A673 (cell line): ENCODE measurements at regions not wholly inside any gene's neighbourhood (a gene's known extent, or its start where the extent isn't known, plus 50 kb on each side); places are given as distances from the start of the nearest gene placed in this dataset.

Experiments used
- BruUV-seq: library from RNA; stranded (reverse); fragments of 400-500 nt; replicated peaks from 2 replicates; lab custom pipeline; 2021; lab: Mats Ljungman, UMichigan
- CTCF ChIA-PET: fragments of 300-600 bp; sonication (Branson Sonifier 250); formaldehyde crosslinking; loops from one replicate; lab custom pipeline; 2022; ENCODE audit warnings: antibody characterized with exemption; lab: Charles Lee
- POLR2A ChIA-PET: fragments of 300-600 bp; sonication (Branson Sonifier 250); formaldehyde crosslinking; loops from one replicate; lab custom pipeline; 2022; ENCODE audit warnings: antibody characterized with exemption; ENCODE audit not compliant: low non-redundant PET; lab: Charles Lee
- DNase-seq: peaks from one replicate; pipeline ENCODE4 v3.0.0-alpha.2; 2015; ENCODE audit warnings: low spot score
- H3K27ac ChIP-seq: fragments of 200-600 bp; sonication (generic); 2 replicates; pipeline ENCODE4 v1.5.1; 2016; ENCODE audit warnings: mixed run types, low read depth, mild to moderate bottlenecking, mixed read lengths, antibody characterized with exemption, low read length; ENCODE audit not compliant: poor library complexity, severe bottlenecking
- H3K27me3 ChIP-seq: fragments of 200-600 bp; sonication (generic); replicated peaks from 2 replicates; pipeline ENCODE4 v1.6.1; 2017; ENCODE audit warnings: mixed run types, low read depth, mild to moderate bottlenecking, mixed read lengths, antibody characterized with exemption, low read length; ENCODE audit not compliant: insufficient read depth, poor library complexity
- H3K36me3 ChIP-seq: fragments of 200-600 bp; sonication (generic); 2 replicates; pipeline ENCODE4 v1.6.1; 2016; ENCODE audit warnings: mixed run types, mild to moderate bottlenecking, mixed read lengths, antibody characterized with exemption, low read length; ENCODE audit not compliant: insufficient read depth, poor library complexity, severe bottlenecking
- H3K4me1 ChIP-seq: fragments of 200-600 bp; sonication (generic); 2 replicates; pipeline ENCODE4 v1.6.1; 2017; ENCODE audit warnings: mixed run types, mild to moderate bottlenecking, mixed read lengths, antibody characterized with exemption, low read length; ENCODE audit not compliant: insufficient read depth, poor library complexity, severe bottlenecking
- H3K4me3 ChIP-seq: fragments of 200-600 bp; sonication (generic); 2 replicates; pipeline ENCODE4 v1.5.1; 2016; ENCODE audit warnings: low read depth, mixed run types, mild to moderate bottlenecking, mixed read lengths, low read length; ENCODE audit not compliant: poor library complexity, severe bottlenecking
- H3K9me3 ChIP-seq: fragments of 200-600 bp; sonication (generic); 2 replicates; pipeline ENCODE4 v1.6.1; 2016; ENCODE audit warnings: mixed run types, low read depth, mild to moderate bottlenecking, mixed read lengths, antibody characterized with exemption, low read length; ENCODE audit not compliant: poor library complexity, severe bottlenecking
- EZH2 ChIP-seq: fragments of 200-600 bp; sonication (generic); IDR thresholded peaks from 2 replicates; pipeline ENCODE4 v1.6.1; 2017; ENCODE audit warnings: borderline replicate concordance, low read depth, mild to moderate bottlenecking, mixed read lengths, antibody characterized with exemption, low read length; ENCODE audit not compliant: poor library complexity, severe bottlenecking
- intact Hi-C: fragments of 100-400 bp; cut with micrococcal nuclease; formaldehyde crosslinking; loops from one replicate; pipeline ENCODE4 v1.10.0; 2022; ENCODE audit not compliant: unreplicated experiment
- TF ChIP-seq, protein P1 (sequence below): fragments of 300-800, 200-600 bp; sonication (generic); conservative IDR thresholded peaks from 2 replicates; pipeline ENCODE4 v1.5.1; 2017; ENCODE audit warnings: low read depth, mild to moderate bottlenecking, antibody characterized with exemption, low read length, moderate library complexity, mixed read lengths

DNA sequence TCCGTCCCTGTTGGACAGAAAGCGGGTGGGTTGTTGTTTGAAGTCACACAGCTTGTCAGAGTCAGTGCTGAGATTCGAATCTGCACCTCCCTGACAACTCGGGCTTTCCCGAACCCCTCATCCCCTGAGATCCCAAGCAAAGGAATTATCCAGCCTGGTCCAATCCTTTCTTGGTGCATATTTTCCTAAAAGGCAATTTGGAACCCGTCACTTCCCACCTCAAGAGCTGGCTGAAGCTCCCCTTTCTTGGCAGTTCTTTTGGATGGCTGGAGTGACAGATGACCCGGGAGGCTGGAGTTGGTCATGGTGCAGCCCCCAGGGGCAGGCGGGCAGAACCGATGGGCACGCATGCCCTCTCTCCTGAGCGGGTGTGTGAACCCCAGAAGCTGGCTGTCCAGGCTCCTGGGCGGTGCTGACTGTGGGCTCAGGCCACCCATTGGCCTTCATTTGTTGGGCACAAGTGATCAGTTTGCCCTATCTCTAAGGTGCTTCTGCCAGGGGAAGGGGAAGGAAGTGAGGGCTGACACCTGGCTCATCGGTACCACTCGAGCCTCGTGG is 97.8 kb downstream of the ASB1 start:
- H3K4me3 ChIP-seq = no peak overlapping the region
- ChIA-PET POLR2A (no interaction called here), CTCF (no interaction called here)
- no TSS peak for BruUV-seq
- no peaks in the 10 kb centered on the region for H3K36me3 ChIP-seq
- no peak for DNase-seq
- H3K27me3 ChIP-seq = no peaks in the 10 kb centered on the region
- no peaks in the 10 kb centered on the region for H3K9me3 ChIP-seq
- intact Hi-C loops = no loop called here
- TF ChIP-seq, protein P1, sequence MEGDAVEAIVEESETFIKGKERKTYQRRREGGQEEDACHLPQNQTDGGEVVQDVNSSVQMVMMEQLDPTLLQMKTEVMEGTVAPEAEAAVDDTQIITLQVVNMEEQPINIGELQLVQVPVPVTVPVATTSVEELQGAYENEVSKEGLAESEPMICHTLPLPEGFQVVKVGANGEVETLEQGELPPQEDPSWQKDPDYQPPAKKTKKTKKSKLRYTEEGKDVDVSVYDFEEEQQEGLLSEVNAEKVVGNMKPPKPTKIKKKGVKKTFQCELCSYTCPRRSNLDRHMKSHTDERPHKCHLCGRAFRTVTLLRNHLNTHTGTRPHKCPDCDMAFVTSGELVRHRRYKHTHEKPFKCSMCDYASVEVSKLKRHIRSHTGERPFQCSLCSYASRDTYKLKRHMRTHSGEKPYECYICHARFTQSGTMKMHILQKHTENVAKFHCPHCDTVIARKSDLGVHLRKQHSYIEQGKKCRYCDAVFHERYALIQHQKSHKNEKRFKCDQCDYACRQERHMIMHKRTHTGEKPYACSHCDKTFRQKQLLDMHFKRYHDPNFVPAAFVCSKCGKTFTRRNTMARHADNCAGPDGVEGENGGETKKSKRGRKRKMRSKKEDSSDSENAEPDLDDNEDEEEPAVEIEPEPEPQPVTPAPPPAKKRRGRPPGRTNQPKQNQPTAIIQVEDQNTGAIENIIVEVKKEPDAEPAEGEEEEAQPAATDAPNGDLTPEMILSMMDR = no peak
- TF ChIP-seq EZH2 = no peak
- H3K4me1 ChIP-seq = no peaks in the 10 kb centered on the region
- H3K27ac ChIP-seq = no peak overlapping the region

DNA sequence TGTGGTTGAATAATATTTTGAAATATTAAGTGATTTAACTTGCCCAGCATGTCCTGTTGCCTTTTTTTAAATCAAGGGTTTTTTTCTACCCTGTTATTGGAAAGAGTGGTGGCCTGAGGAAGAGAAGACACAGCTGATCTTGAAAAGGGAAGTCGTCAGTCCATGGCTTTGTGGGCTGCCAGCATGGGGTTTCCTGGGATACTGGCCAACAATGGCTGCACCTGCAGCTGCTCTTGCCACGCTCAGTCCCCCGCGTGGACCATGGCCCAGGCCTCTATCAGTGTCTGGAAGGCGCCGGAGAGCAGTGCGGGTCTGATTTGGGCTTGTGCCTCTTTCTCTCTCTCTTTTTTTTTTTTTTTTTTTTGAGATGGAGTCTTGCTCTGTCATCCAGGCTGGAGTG is 99.3 kb downstream of the ASB1 start:
- ChIA-PET POLR2A (no interaction called here), CTCF (no interaction called here)
- Histone ChIP-seq H3K27ac (no peak overlapping the region), H3K27me3 (no peaks in the 10 kb centered on the region), H3K4me3 (no peak overlapping the region), H3K36me3 (no peaks in the 10 kb centered on the region), H3K4me1 (no peaks in the 10 kb centered on the region), H3K9me3 (no peaks in the 10 kb centered on the region)
- intact Hi-C loops = no loop called here
- TF ChIP-seq EZH2 = no peak
- TF ChIP-seq, protein P1 = no peak
- BruUV-seq = no TSS peak
- peak; percentile 36 for DNase-seq

DNA sequence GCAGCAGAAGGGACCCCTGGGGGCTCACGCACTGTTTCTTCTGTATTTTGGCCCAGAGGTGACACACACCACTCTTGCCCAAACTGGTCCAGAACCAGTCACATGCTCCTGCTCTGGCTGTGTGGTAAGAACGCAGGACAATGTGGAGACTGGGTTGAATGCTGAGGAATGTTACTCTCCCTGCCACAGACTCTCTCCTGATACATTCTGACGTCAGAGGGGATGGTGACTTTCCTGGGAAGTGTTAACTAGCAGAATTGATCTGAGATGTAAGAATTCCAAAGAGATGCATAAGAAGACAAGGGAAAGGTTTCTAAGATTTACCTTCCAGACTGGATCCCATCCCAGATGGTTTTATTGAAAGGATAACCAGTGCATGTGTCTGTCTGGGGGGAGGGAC is 100.8 kb downstream of the ASB1 start:
- intact Hi-C loops = no loop called here
- no peaks in the 10 kb centered on the region for H3K27me3 ChIP-seq
- no peaks in the 10 kb centered on the region for H3K36me3 ChIP-seq
- POLR2A ChIA-PET = no interaction called here
- TF ChIP-seq, protein P1 = no peak
- no peak for TF ChIP-seq EZH2
- H3K4me3 ChIP-seq = no peak overlapping the region
- CTCF ChIA-PET = no interaction called here
- DNase-seq = no peak
- no peak overlapping the region for H3K27ac ChIP-seq
- no peaks in the 10 kb centered on the region for H3K4me1 ChIP-seq
- H3K9me3 ChIP-seq = peaks cover 3% of the 10 kb centered on the region
- BruUV-seq = no TSS peak
